Stimulated activated CD8-positive, alpha-beta memory T cell treated with anti-CD3 and anti-CD28 coated beads, Interleukin-12 subunit alpha, Interleukin-12 subunit beta, amount 100 ng/mL, for 1 hour (primary cell): ENCODE measurements at regions not wholly inside any gene's neighbourhood (a gene's known extent, or its start where the extent isn't known, plus 50 kb on each side); places are given as distances from the start of the nearest gene placed in this dataset.

Experiments used
- DNase-seq: peaks from one replicate; pipeline ENCODE4 v3.0.0-alpha.2; 2020; ENCODE audit warnings: low read depth

- no peak for DNase-seq
Measured at GRCh38 chr16:87072101-87072500, 245.1 kb downstream of the C16orf95 start.

- no peak for DNase-seq
Measured at GRCh38 chr16:87074641-87075318, 242.4 kb downstream of the C16orf95 start.

DNA sequence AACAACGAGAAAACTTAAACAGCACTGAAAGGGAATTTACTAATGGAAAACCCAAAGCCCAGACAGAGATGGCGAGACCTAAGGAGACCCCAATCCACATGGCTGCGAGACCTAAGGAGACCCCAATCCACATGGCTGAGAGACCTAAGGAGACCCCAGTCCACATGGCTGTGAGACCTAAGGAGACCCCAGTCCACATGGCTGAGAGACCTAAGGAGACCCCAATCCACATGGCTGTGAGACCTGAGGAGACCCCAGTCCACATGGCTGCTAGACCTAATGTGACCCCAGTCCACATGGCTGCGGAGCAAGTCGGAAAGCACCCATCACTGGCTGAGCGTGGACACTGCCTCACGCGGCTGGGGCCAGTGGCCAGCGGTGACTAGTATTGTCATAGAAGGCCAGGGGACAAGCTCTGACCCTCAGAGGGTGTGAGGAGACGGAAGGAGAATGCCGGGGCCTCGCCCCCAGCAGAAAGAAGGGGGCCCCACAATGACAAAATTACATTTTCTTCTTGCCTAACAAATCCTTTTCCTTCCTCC, 241.8 kb downstream of the C16orf95 start:
- DNase-seq, result no peak

DNA sequence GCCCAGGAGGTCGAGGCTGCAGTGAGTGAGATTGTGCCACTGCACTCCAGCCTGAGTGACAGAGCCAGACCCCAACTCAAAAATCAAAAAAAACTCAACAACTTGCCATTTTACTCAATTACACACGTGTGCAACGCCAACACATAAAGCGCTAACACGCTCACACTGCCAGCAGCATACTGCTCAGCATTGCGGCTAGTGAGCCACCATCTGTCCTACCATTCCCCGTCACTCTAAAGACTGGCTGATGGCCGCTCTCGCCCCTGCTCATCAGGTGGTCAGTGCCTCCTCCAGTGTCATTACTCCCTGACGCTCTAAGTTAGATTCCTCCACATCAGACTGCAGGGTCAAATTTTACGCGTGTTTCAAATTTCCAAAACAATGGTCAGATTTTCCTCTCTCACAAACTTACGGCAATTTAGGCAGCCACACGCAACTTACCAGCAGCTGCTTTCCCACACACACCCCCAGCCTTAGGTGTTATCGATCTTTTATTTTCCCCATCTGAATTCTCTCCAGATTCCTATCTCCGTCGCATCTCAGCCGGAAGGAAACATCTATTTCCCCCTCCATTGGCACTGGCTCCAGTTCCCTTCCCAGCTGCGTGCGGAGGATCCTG, 240.8 kb downstream of the C16orf95 start:
- no peak for DNase-seq

- no peak for DNase-seq
Measured at GRCh38 chr16:87076950-87077749, 240.0 kb downstream of the C16orf95 start.

GRCh38 chr16:87077750-87078127, 239.5 kb downstream of the C16orf95 start:
- no peak for DNase-seq

DNA sequence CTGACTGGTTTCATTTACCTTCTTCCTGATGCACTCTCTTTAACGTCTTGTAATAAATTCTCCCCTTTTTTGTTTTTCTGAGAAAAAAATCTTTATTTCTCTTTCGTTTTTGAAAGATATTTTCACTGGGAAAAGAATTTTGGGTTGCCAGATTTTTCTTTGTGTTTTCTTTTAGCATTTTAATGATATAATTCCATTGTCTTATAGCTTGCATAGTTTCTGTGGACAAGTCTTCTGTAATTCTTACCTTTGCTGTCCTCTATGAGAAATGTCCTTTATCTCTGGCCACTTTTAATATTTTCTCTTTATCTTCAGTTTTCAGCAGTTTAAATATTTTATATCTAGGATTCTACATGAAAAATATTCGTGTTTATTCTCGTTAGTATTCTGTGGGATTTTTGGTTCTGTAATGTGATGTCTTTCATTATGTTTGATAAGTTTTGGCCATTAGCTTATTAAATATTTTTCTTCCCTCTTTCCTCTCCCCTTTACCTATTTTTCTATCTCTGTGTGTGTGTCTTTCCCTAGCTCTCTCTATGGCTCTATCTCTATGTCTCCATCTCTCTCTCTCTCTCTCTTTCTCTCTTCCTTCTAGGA, 236.5 kb downstream of the C16orf95 start:
- no peak for DNase-seq

DNA sequence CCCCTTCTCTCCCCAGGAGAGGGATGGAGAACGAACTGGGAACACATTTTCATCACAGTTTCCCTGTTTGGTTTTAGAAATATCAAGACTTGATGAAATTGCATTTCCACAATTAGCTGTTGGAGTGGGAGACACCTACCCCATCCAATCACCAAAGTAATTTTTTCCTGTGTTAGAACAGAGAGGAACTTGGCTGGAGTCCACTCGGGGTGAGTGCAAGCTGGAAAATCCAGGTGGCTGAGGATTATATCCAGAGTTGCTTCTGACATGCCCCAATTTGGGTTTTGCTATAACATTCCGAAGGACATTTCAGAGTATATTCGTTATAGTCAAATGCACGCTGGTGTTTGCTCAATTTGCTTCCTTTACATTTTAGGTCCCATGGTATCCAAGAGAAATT, 231.8 kb downstream of the C16orf95 start:
- no peak for DNase-seq

DNA sequence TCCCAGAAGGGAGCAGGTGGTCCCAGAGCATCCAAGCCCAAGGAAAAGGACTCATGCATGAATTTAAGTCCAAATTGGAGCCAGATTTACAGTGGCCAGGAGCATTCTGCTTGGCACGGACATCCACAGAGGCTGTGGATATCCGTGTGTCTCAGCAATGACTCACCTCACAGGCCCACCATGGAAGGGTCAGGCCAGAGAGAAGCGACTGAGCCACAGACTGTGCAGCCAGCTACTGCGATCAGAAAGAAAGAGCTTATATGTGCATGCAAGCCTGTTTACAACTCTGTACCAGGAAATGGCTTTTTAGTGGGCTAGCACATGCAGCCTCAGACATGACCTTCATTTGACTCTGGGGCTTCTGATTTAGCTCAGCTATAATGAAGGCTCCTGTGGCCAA, 231.0 kb downstream of the C16orf95 start:
- no peak for DNase-seq

DNA sequence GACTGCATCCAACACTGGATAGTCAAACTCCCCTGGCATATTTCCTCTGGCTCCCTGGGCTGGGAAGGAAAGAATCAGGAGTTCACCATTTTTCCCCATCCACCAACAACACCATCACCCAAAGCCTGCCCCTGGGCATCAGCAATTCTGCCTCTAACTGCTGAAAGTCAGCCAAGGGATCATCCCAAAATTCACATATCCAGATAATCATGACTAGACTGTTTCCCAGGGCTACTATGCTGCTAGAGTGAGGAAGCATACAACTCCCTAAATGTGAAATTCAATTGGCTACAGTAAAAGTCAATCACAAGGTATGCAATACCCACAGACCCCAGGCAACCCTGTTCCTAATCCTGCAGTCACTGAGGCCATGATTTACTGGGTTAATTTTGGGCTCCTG, 230.6 kb downstream of the C16orf95 start:
- no peak for DNase-seq

- DNase-seq, result no peak
Measured at GRCh38 chr16:87092958-87093357, 224.2 kb downstream of the C16orf95 start.

- no peak for DNase-seq
Measured at GRCh38 chr16:87093804-87094555, 223.2 kb downstream of the C16orf95 start.

DNA sequence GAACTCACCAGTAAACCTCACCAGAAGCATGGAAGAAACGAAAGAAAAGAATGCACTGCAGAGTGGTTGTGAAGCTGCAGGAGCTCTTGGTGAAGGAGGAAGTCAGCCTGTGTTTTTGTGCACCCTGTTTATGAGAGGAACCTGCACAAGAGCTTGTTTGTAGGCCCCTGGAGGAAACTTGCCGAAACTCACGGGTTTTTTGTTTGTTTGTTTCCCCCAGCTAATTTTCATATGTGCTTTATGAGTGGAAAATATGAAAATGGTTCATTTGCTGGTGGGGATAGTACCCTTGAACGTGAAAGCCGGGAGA, 222.7 kb downstream of the C16orf95 start:
- DNase-seq, result no peak

GRCh38 chr16:87095271-87095670, 221.9 kb downstream of the C16orf95 start:
- no peak for DNase-seq

DNA sequence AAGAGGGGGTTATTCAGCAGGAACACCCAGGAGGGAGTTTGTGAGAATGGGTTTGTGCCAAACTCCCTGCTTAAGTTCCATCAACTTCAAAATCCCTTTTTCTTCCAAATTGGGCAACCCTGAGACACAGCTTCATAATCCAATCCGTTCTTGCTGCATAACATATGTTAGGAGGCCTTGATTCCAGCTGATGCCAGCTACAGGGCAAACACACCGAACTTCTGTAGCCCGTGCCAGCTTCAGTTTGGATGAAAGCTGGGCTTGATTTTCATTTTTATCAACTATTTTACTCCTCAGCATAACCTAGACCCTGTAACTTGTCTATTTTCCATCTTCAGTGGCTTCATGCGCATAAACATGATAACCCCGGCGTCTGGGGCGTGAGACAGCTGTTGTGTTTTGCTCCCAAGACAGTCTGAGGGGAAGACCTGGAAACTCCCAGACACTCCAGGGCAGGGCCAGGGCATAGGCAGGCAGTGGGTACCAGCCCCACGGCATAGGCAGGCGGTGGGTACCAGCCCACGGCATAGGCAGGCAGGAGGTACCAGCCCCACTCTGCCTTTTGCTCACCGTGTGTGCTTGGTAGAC, 220.4 kb downstream of the C16orf95 start:
- DNase-seq, result no peak

- no peak for DNase-seq
Measured at GRCh38 chr16:87098361-87098760, 218.8 kb downstream of the C16orf95 start.

GRCh38 chr16:87098976-87099720, 218.0 kb downstream of the C16orf95 start:
- DNase-seq, result no peak

GRCh38 chr16:87100306-87101058, 216.7 kb downstream of the C16orf95 start:
- DNase-seq, result no peak

- DNase-seq, result no peak
Measured at GRCh38 chr16:87101903-87102302, 215.3 kb downstream of the C16orf95 start.

- no peak for DNase-seq
Measured at GRCh38 chr16:87107201-87107600, 210.0 kb downstream of the C16orf95 start.
